GM21723 (cell line): ENCODE measurements at regions not wholly inside any gene's neighbourhood (a gene's known extent, or its start where the extent isn't known, plus 50 kb on each side); places are given as distances from the start of the nearest gene placed in this dataset.

Experiments
- ATAC-seq: cut with Tn5 transposase; IDR thresholded peaks from one replicate; pipeline ENCODE4 v1.9.1; 2021; ENCODE audit warnings: mild to moderate bottlenecking, moderate library complexity; ENCODE audit not compliant: unreplicated experiment

- ATAC-seq, result no peak
Observed at GRCh38 chr18:77439888-77440287, 190.2 kb downstream of the GALR1 start.

DNA sequence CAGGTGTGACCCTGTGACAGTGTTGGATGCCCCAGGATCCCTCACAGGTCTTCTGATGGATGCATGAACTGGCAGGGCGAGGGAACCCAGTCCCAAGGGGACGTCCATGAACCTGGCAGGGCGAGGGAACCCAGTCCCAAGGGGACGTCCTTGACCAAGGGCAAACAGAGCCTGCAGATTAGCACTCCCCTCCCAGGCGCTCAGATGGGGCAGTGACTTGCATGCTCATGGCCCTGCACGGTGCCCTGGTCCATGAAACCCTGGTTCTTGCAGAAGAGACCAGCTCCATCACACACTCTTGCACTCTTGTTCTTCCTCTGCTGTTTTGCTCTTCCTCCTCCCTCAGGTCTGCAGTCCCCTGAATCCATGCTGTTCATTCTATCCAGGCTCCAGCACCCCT is 192.7 kb downstream of the GALR1 start:
- no peak for ATAC-seq

DNA sequence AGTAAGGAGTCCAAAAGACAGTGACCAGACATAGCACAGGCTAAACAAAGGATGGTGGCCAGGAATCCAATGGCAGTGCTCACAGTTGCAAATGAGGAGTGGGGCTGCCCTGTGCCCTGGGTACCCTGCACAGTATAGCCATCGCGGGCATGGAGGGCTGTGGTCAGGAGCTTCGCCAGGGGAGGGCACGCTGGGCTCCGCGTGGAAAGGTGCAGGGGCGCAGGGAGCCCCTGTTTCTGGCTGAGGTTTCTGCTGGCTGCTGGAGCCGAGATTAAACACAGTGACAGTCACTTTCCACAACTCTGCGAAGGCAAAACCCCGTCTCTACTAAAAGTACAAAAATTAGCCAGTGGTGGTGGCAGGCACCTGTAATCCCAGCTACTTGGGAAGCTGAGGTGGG is 194.7 kb downstream of the GALR1 start:
- no peak for ATAC-seq

GRCh38 chr18:77448046-77448445 is 198.4 kb downstream of the GALR1 start:
- no peak for ATAC-seq

GRCh38 chr18:77455004-77455403 is 205.4 kb downstream of the GALR1 start:
- no peak for ATAC-seq

- no peak for ATAC-seq
Observed at GRCh38 chr18:77457681-77458080, 208.0 kb downstream of the GALR1 start.

DNA sequence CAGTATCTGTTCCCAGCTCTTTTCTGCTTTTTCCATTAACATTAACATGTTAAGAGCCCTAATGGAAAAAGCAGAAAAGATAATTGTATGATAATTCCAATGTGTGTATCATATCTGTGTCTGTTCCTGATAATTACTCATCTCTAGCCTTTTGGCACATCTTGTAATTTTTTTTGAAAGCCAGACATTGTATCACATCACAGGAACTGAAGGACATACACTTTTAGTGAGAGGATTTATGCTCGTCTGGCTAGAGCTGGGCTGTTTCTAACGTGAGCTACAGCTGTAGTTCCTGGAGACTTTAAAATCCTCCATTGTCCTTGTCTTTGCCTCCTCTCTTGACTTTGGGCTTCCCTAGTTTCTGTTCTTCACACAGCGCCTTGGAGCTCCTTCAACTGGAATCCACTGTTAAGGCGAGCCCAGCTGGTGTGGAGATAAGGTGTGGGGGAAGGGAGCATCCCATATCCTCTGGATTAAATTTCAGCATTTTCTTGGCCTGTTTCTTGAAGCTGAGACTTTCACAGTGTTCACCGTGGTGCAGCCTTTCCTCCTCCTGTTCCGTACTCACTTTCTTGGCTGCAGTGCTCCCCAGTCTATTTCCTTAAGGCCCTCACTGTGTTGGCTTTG is 211.5 kb downstream of the GALR1 start:
- no peak for ATAC-seq

GRCh38 chr18:77464917-77465316 is 215.3 kb downstream of the GALR1 start:
- ATAC-seq, result no peak

GRCh38 chr18:77466890-77467289 is 217.2 kb downstream of the GALR1 start:
- ATAC-seq, result no peak

DNA sequence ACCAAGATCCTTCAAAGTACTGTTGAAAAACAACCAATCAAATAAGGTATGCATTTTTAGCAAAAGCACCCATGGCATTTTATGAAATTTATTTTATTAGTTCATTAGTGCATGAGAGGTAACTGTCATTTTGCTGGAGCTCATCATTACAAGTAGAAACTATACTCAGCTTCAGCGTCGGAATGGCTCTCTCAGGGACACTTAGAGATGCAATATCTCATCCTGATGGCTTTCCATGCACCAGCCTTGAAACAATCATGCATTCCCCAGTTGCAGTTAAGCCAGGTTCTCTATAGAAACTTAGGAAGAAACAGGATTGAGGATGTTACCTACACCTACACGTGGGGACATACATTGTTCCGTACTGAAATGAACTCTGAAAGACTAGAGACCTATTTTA is 219.5 kb downstream of the GALR1 start:
- ATAC-seq, result no peak

DNA sequence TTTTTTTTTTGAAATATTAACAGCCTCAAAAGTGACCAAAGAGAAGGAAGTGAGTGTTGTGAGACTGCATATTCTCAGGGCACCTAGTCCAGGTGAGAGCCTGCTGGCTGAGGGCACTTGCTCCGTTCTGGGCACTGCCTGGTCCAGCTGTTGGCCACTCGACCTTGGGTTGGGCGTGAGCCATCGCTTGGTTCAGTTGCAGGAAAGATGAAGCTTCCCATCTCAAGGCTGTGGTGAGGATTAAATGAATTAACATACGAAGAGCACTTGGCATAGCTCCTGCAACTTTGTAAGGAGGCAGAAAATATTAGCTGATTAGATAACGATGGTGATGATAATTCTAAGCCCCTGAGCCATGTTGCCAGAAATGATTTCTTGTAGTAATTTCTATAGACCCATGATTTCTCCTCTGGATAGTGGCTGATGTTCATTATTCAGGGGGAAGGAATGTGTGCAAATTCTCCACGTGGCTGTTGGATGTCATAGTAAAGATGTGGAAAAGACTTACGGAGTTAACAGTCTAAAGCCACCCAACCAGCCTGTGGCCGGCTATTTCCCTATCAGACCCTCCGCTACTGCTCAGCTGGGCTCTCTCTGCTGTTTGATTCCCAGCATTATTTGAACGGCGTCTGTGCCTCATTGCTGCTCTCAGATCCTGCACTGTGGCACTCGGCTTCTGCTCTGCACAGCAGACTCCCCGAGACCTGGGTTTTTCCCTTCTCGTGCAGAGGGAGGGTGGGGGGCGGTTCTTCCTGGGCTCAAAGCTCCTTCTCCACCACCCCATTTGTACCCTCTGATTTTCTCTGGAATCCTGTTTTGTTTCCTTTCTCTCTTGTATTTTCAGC is 221.1 kb downstream of the GALR1 start:
- ATAC-seq, result no peak

- ATAC-seq, result no peak
Observed at GRCh38 chr18:77472509-77472908, 222.9 kb downstream of the GALR1 start.

- ATAC-seq, result no peak
Observed at GRCh38 chr18:77478646-77479442, 229.2 kb downstream of the GALR1 start.

DNA sequence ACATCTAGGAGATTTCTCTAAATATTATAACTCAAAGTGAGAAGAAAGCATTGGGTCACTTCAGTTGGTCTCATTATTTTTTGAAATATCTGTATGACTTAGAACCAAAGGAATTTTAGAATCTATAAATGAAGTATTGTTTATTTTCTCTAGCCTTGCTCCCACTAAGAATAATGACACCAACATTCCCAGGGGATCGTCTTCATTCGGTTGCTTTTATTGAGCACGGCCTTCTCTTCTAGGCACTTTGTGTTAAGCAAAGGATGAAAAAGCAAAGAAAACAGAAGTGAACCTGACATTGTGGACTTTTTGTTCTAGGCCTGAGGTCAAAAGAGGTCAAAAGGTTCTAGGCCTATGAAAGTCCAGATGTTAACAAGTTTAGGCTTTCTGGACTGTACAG is 231.9 kb downstream of the GALR1 start:
- ATAC-seq, result no peak

DNA sequence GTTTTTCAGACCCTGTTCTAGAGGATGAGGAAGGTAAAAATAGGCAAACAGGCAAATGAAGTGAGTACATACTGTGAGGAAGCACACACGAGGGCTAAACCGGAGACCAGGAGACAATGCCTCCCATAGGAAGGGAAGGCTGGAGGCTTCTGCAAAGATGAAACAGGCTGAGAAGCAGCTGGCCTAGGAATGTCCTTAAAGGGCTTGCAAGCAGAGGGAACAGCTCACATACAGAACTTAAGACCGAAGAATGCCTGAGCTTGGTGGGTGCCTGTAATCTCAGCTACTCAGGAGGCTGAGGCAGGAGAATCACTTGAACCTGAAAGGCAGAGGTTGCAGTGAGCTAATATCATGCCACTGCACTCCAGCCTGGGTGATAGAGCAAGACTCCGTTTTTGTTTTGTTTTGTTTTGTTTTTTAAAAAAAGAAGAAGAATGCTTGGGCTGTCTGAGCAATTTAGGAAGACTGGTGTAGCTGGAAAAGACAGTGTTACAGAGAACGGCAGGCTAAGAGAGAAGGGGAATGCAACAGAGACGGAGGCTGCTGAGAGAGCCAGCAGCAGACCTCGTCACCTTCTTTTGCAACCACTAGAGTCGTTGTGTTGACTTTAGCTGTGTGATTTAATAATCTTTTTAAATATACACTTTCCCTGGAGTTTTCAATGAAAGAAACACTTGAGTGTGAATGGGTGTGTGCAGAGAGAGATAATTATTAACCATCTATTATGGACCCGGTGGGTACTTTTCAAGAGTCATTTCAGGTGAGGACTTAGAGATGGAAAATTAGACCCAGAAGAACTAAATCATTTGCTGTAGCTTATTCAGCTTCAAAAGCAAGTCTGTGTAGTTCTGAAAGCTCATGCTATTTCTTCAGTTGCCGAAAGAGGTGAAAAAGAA is 232.8 kb downstream of the GALR1 start:
- no peak for ATAC-seq

- ATAC-seq, result no peak
Observed at GRCh38 chr18:77486985-77487384, 237.3 kb downstream of the GALR1 start.

DNA sequence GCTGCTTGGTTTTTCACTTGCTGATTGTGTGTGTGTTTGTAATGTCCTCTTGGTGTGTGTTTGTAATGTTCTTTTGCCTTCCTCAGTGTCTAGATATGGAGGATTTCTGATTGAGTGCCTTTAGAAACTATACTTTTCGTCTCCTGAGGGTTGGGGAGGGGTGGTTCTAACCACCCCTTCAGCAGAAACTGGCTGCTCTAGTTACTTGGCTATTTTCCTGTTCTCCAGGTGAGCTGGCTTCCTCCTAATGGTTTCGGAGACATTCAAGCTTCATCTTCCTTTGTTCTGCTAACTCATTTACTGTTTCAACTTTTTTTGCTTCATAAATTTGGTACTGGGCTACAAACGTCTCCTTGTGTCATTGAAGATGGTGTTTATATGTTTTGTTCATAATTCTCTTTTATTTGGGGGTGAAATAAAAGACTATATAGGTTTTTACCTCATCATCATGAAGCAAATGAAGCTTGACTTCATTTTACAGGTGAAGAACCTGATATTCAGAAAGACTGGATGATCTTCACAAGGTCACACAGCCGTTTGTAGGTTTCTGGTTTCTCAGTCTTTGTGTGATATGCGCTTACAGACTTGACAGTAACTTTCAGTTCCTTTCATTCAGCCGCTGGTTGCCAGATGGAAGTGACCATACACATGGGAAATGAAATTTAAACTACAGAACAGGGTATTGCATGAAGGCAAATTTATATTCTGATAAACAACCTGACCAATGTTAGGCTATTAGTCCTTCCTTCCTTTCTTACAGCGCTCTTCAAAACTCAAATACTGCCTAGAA is 238.5 kb downstream of the GALR1 start:
- peak; percentile 83 for ATAC-seq

GRCh38 chr18:77495079-77495478 is 245.4 kb downstream of the GALR1 start:
- no peak for ATAC-seq

DNA sequence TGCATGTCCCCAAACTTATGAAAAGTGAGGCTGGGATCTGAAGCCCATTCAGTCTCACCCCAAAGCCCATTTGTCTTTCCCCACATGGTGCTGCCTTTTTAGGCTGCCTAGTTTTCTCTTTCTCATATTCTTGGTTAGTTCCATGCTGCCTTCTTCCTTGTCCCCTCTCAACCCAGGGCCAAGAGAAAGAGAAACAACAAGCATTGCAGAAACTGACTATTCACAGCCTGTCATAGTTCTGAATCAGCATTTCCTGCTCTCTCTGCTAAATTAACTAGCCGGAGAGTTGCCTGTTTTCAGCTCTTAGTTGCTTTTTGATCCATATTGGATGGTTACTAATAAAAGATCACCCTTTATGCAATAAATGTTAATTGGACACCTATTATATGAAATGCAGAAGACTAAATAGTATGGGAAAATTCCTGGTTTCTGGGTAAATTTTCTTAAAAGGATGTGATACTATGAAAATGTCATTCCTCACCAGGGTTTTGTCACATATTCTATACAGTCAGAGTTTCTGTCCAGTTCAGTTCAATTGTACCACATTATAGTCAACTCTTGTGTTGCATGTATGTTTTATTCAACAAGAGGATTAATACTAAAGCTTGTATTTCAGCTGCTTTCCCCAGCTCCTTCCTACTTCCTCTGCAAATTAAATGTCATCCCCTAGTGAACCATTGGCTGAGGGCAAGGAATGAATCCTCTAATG is 246.5 kb downstream of the GALR1 start:
- peak; percentile 71 for ATAC-seq
